GM13976 (cell line): ENCODE measurements at regions not wholly inside any gene's neighbourhood (a gene's known extent, or its start where the extent isn't known, plus 50 kb on each side); places are given as distances from the start of the nearest gene placed in this dataset.
"Not testable (repeated sequence)": the region's sequence is repeated elsewhere in the genome, so short reads cannot be mapped to it uniquely, and the experiment has no call there.

ENCODE experiments used
- DNase-seq: peaks from one replicate; pipeline ENCODE4 v3.0.0; 2012; ENCODE audit warnings: low spot score
- CTCF ChIP-seq: IDR thresholded peaks from 2 replicates; pipeline ENCODE4 v1.5.1; 2012; ENCODE audit warnings: borderline replicate concordance, mild to moderate bottlenecking; ENCODE audit not compliant: insufficient read depth; ENCODE audit errors: extremely low read depth, missing control alignments, control extremely low read depth
- in situ Hi-C: fragments of 300-500 bp; cut with MboI; formaldehyde crosslinking; loops from one replicate; pipeline ENCODE4 v1.12.0; 2022; ENCODE audit warnings: low sequenced_read_pairs, mixed read lengths, inconsistent platforms; ENCODE audit not compliant: unreplicated experiment

- in situ Hi-C loops = no loop called here
- no peak for TF ChIP-seq CTCF
- no peak for DNase-seq
Measured at GRCh38 chrX:113804819-113805218, 779.1 kb upstream of the HTR2C start.

- TF ChIP-seq CTCF = no peak
- in situ Hi-C loops = no loop called here
- DNase-seq = no peak
Measured at GRCh38 chrX:113804291-113804690, 779.6 kb upstream of the HTR2C start.

GRCh38 chrX:113802837-113803236 is 781.0 kb upstream of the HTR2C start:
- no peak for TF ChIP-seq CTCF
- no peak for DNase-seq
- in situ Hi-C loops = no loop called here

GRCh38 chrX:113800955-113801354 is 782.9 kb upstream of the HTR2C start:
- DNase-seq = no peak
- no peak for TF ChIP-seq CTCF
- in situ Hi-C loops = no loop called here

- no peak for DNase-seq
- no peak for TF ChIP-seq CTCF
- in situ Hi-C loops = no loop called here
Measured at GRCh38 chrX:113793563-113793962, 790.3 kb upstream of the HTR2C start.

- in situ Hi-C loops = no loop called here
- TF ChIP-seq CTCF = no peak
- DNase-seq = no peak
Measured at GRCh38 chrX:113790987-113791386, 792.9 kb upstream of the HTR2C start.

- DNase-seq, in situ Hi-C loops: not testable (repeated sequence)
Measured at GRCh38 chrX:113784754-113785153, 799.1 kb upstream of the HTR2C start.
